ENCODE measurements at regions not wholly inside any gene's neighbourhood (a gene's known extent, or its start where the extent isn't known, plus 50 kb on each side); places are given as distances from the start of the nearest gene placed in this dataset.

GRCh38 chr6:56897789-56898529 lies 56.9 kb upstream of the BEND6 start:
- Histone ChIP-seq H3K4me3 (ENCODE audit: low read depth in 1 of 2, low read length in 1 of 2) (no peak overlapping the region), H3K27me3 (no peaks in the 10 kb centered on the region), H3K27ac (no peak overlapping the region), H3K36me3 (no peaks in the 10 kb centered on the region), H3K4me1 (ENCODE audit: control insufficient read depth in 1 of 2, insufficient read depth in 1 of 2, low read depth in 1 of 2, low read length in 1 of 2) (no peaks in the 10 kb centered on the region), H3K9me3 (no peaks in the 10 kb centered on the region)
- TF ChIP-seq CTCF (IDR thresholded peaks at IDR 0.05): no peak

GRCh38 chr6:56891754-56892153 lies 63.2 kb upstream of the BEND6 start:
- no peak overlapping the region for H3K27ac ChIP-seq
- no peaks in the 10 kb centered on the region for H3K27me3 ChIP-seq
- no peaks in the 10 kb centered on the region for H3K36me3 ChIP-seq
- H3K4me1 ChIP-seq (ENCODE audit: control insufficient read depth in 1 of 2, insufficient read depth in 1 of 2, low read depth in 1 of 2, low read length in 1 of 2): no peaks in the 10 kb centered on the region
- no peaks in the 10 kb centered on the region for H3K9me3 ChIP-seq
- TF ChIP-seq CTCF (IDR thresholded peaks at IDR 0.05): no peak
- H3K4me3 ChIP-seq (ENCODE audit: low read depth in 1 of 2, low read length in 1 of 2): no peak overlapping the region

- Histone ChIP-seq H3K27me3 (no peaks in the 10 kb centered on the region), H3K36me3 (no peaks in the 10 kb centered on the region), H3K27ac (no peak overlapping the region), H3K4me3 (ENCODE audit: low read depth in 1 of 2, low read length in 1 of 2) (no peak overlapping the region), H3K4me1 (ENCODE audit: control insufficient read depth in 1 of 2, insufficient read depth in 1 of 2, low read depth in 1 of 2, low read length in 1 of 2) (no peaks in the 10 kb centered on the region), H3K9me3 (no peaks in the 10 kb centered on the region)
- no peak for TF ChIP-seq CTCF (IDR thresholded peaks at IDR 0.05)
Measured at GRCh38 chr6:56890683-56891429, 64.1 kb upstream of the BEND6 start.

GRCh38 chr6:56890066-56890465 lies 64.8 kb upstream of the BEND6 start:
- H3K27me3 ChIP-seq: no peaks in the 10 kb centered on the region

DNA sequence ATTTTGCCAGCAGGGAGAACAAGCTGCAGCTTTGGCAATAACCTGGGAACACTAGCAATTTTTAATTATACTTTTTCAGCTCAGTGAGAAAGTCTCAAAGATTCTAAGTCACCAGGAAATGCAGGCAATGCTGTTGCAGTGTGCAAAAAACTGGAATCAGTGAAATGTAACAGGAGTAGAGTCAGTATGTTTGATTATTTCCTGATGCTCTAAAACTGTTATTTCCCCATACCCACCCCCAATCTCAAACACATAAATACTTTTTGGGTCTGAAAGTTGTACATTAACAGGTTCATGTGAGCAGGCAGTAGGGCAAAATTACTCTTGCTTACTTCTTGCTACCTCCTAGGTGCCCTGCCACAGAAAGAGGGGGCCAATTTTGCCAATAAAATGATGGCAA lies 65.4 kb upstream of the BEND6 start:
- no peaks in the 10 kb centered on the region for H3K36me3 ChIP-seq
- no peaks in the 10 kb centered on the region for H3K4me1 ChIP-seq (ENCODE audit: control insufficient read depth in 1 of 2, insufficient read depth in 1 of 2, low read depth in 1 of 2, low read length in 1 of 2)
- no peak overlapping the region for H3K27ac ChIP-seq
- no peak for TF ChIP-seq CTCF (IDR thresholded peaks at IDR 0.05)
- no peaks in the 10 kb centered on the region for H3K9me3 ChIP-seq
- H3K4me3 ChIP-seq (ENCODE audit: low read depth in 1 of 2, low read length in 1 of 2): no peak overlapping the region
- H3K27me3 ChIP-seq: no peaks in the 10 kb centered on the region

More at GRCh38 chr6:56890066-56890465, 64.8 kb upstream of the BEND6 start:
- Histone ChIP-seq H3K4me1 (ENCODE audit: control insufficient read depth in 1 of 2, insufficient read depth in 1 of 2, low read depth in 1 of 2, low read length in 1 of 2) (no peaks in the 10 kb centered on the region), H3K27ac (no peak overlapping the region), H3K4me3 (ENCODE audit: low read depth in 1 of 2, low read length in 1 of 2) (no peak overlapping the region), H3K9me3 (no peaks in the 10 kb centered on the region), H3K36me3 (no peaks in the 10 kb centered on the region)
- TF ChIP-seq CTCF (IDR thresholded peaks at IDR 0.05): no peak
